CD4-positive, alpha-beta T cell treated with Interferon gamma for 1 hour (primary cell): ENCODE measurements at regions not wholly inside any gene's neighbourhood (a gene's known extent, or its start where the extent isn't known, plus 50 kb on each side); places are given as distances from the start of the nearest gene placed in this dataset.
"Not testable (repeated sequence)": the region's sequence is repeated elsewhere in the genome, so short reads cannot be mapped to it uniquely, and the experiment has no call there.

Experiments
- DNase-seq: peaks from one replicate; pipeline ENCODE4 v3.0.0-alpha.2; 2020

GRCh38 chrX:39052751-39053150, 251.5 kb downstream of the MID1IP1 start:
- no peak for DNase-seq

GRCh38 chrX:39058724-39059123, 257.5 kb downstream of the MID1IP1 start:
- DNase-seq = no peak

GRCh38 chrX:39059866-39060265, 258.6 kb downstream of the MID1IP1 start:
- no peak for DNase-seq

GRCh38 chrX:39063037-39063436, 261.8 kb downstream of the MID1IP1 start:
- peak; percentile 57 for DNase-seq

GRCh38 chrX:39063702-39064101, 262.4 kb downstream of the MID1IP1 start:
- DNase-seq = no peak

GRCh38 chrX:39065051-39065871, 264.0 kb downstream of the MID1IP1 start:
- no peak for DNase-seq

- no peak for DNase-seq
Measured at GRCh38 chrX:39067866-39068265, 266.6 kb downstream of the MID1IP1 start.

GRCh38 chrX:39068634-39069033, 267.4 kb downstream of the MID1IP1 start:
- not testable (repeated sequence) for DNase-seq

GRCh38 chrX:39070009-39070408, 268.8 kb downstream of the MID1IP1 start:
- no peak for DNase-seq

GRCh38 chrX:39073131-39073530, 271.9 kb downstream of the MID1IP1 start:
- no peak for DNase-seq

GRCh38 chrX:39096599-39096998, 295.3 kb downstream of the MID1IP1 start:
- DNase-seq = no peak

- no peak for DNase-seq
Measured at GRCh38 chrX:39104745-39105144, 303.5 kb downstream of the MID1IP1 start.

GRCh38 chrX:39112143-39112542, 310.9 kb downstream of the MID1IP1 start:
- DNase-seq = no peak

GRCh38 chrX:39115166-39115565, 313.9 kb downstream of the MID1IP1 start:
- no peak for DNase-seq

- no peak for DNase-seq
Measured at GRCh38 chrX:39117101-39117500, 315.8 kb downstream of the MID1IP1 start.

GRCh38 chrX:39121903-39122302, 320.6 kb downstream of the MID1IP1 start:
- no peak for DNase-seq

GRCh38 chrX:39125834-39126233, 324.6 kb downstream of the MID1IP1 start:
- DNase-seq = no peak

- peak; percentile 9 for DNase-seq
Measured at GRCh38 chrX:39133971-39134370, 332.7 kb downstream of the MID1IP1 start.

GRCh38 chrX:39137363-39137954, 336.2 kb downstream of the MID1IP1 start:
- DNase-seq = no peak

- DNase-seq = no peak
Measured at GRCh38 chrX:39140581-39140980, 339.3 kb downstream of the MID1IP1 start.

GRCh38 chrX:39144323-39144722, 343.1 kb downstream of the MID1IP1 start:
- DNase-seq = peak; percentile 5

- DNase-seq = peak; percentile 61
Measured at GRCh38 chrX:39144956-39145355, 343.7 kb downstream of the MID1IP1 start.

- no peak for DNase-seq
Measured at GRCh38 chrX:39145859-39146258, 344.6 kb downstream of the MID1IP1 start.

GRCh38 chrX:39149761-39150160, 348.5 kb downstream of the MID1IP1 start:
- peak; percentile 44 for DNase-seq

- no peak for DNase-seq
Measured at GRCh38 chrX:39150220-39150619, 349.0 kb downstream of the MID1IP1 start.
